Brain microvascular endothelial cell (primary cell): ENCODE measurements at regions not wholly inside any gene's neighbourhood (a gene's known extent, or its start where the extent isn't known, plus 50 kb on each side); places are given as distances from the start of the nearest gene placed in this dataset.

Source experiments
- DNase-seq: peaks from one replicate; pipeline ENCODE4 v3.0.0-alpha.2; 2020
- H3K27ac ChIP-seq: fragments of 250-450 bp; sonication (Bioruptor Pico); 2 replicates; pipeline ENCODE4 v1.5.1; 2020; ENCODE audit warnings: mild to moderate bottlenecking, moderate library complexity
- H3K27me3 ChIP-seq: fragments of 250-450 bp; sonication (Bioruptor Pico); replicated peaks from 2 replicates; pipeline ENCODE4 v1.5.1; 2020; ENCODE audit warnings: mild to moderate bottlenecking
- H3K36me3 ChIP-seq: fragments of 250-450 bp; sonication (Bioruptor Pico); replicated peaks from 2 replicates; pipeline ENCODE4 v1.5.1; 2020; ENCODE audit warnings: mild to moderate bottlenecking
- H3K4me3 ChIP-seq: 2 replicates; pipeline ENCODE4 v1.5.1; 2011; ENCODE audit warnings: low read depth, mild to moderate bottlenecking, control low read depth, low read length, moderate library complexity
- CTCF ChIP-seq: IDR thresholded peaks from 2 replicates; pipeline ENCODE4 v1.5.1; 2011; ENCODE audit warnings: low read depth, mild to moderate bottlenecking, moderate library complexity, low read length, control low read depth, inconsistent platforms; ENCODE audit errors: missing control alignments
- in situ Hi-C: cut with HindIII; loops from 2 replicates; pipeline ENCODE4 v1.10.0; 2017; ENCODE audit warnings: low sequenced_read_pairs, low pct_ligation_motif_present

GRCh38 chr15:95594496-95594895 lies 736.0 kb upstream of the NR2F2 start:
- TF ChIP-seq CTCF, result no peak
- Histone ChIP-seq H3K36me3 (no peaks in the 10 kb centered on the region), H3K27me3 (no peaks in the 10 kb centered on the region), H3K4me3 (no peak overlapping the region), H3K27ac (no peak overlapping the region)
- no peak for DNase-seq
- in situ Hi-C loops, result no loop called here

GRCh38 chr15:95595759-95596158 lies 734.7 kb upstream of the NR2F2 start:
- TF ChIP-seq CTCF, result no peak
- Histone ChIP-seq H3K4me3 (no peak overlapping the region), H3K27ac (no peak overlapping the region), H3K36me3 (no peaks in the 10 kb centered on the region), H3K27me3 (no peaks in the 10 kb centered on the region)
- no peak for DNase-seq
- in situ Hi-C loops, result no loop called here

GRCh38 chr15:95596496-95596895 lies 734.0 kb upstream of the NR2F2 start:
- Histone ChIP-seq H3K27ac (no peak overlapping the region), H3K36me3 (no peaks in the 10 kb centered on the region), H3K4me3 (no peak overlapping the region), H3K27me3 (no peaks in the 10 kb centered on the region)
- in situ Hi-C loops, result no loop called here
- no peak for TF ChIP-seq CTCF
- DNase-seq, result no peak

GRCh38 chr15:95598251-95598855 lies 732.1 kb upstream of the NR2F2 start:
- Histone ChIP-seq H3K27me3 (no peaks in the 10 kb centered on the region), H3K27ac (no peak overlapping the region), H3K36me3 (no peaks in the 10 kb centered on the region), H3K4me3 (no peak overlapping the region)
- no peak for TF ChIP-seq CTCF
- in situ Hi-C loops, result no loop called here
- no peak for DNase-seq

- no peaks in the 10 kb centered on the region for H3K27me3 ChIP-seq
- in situ Hi-C loops, result no loop called here
- H3K27ac ChIP-seq, result no peak overlapping the region
- DNase-seq, result no peak
- H3K36me3 ChIP-seq, result no peaks in the 10 kb centered on the region
- no peak overlapping the region for H3K4me3 ChIP-seq
- no peak for TF ChIP-seq CTCF
Measured at GRCh38 chr15:95600367-95600766, 730.1 kb upstream of the NR2F2 start.

GRCh38 chr15:95600884-95601283 lies 729.6 kb upstream of the NR2F2 start:
- TF ChIP-seq CTCF, result no peak
- DNase-seq, result no peak
- Histone ChIP-seq H3K4me3 (no peak overlapping the region), H3K36me3 (no peaks in the 10 kb centered on the region), H3K27ac (no peak overlapping the region), H3K27me3 (no peaks in the 10 kb centered on the region)
- in situ Hi-C loops, result no loop called here
